OCI-LY7 (cell line): ENCODE measurements at regions not wholly inside any gene's neighbourhood (a gene's known extent, or its start where the extent isn't known, plus 50 kb on each side); places are given as distances from the start of the nearest gene placed in this dataset.

Source experiments
- BruUV-seq: library from RNA; stranded (reverse); fragments of 400-500 nt; replicated peaks from 2 replicates; lab custom pipeline; 2021; lab: Mats Ljungman, UMichigan
- CTCF ChIA-PET: fragments of 300-600 bp; sonication (Branson Sonifier 250); formaldehyde crosslinking; loops from one replicate; lab custom pipeline; 2022; ENCODE audit warnings: antibody characterized with exemption; ENCODE audit not compliant: unreplicated experiment; lab: Charles Lee
- POLR2A ChIA-PET: fragments of 300-600 bp; sonication (Branson Sonifier 250); formaldehyde crosslinking; loops from one replicate; lab custom pipeline; 2022; ENCODE audit warnings: antibody characterized with exemption; lab: Charles Lee
- DNase-seq: peaks from one replicate; pipeline ENCODE4 v3.0.0-alpha.2; 2015; ENCODE audit warnings: low spot score
- H2AFZ ChIP-seq: fragments of 200-600 bp; sonication (generic), shearing (Covaris generic); 2 replicates; pipeline ENCODE4 v1.6.1; 2014; ENCODE audit warnings: mild to moderate bottlenecking, antibody characterized with exemption, low read length, moderate library complexity
- H3K27ac ChIP-seq: fragments of 200-600 bp; sonication (generic); 2 replicates; pipeline ENCODE4 v1.5.1; 2014; ENCODE audit warnings: mixed run types, low read depth, mild to moderate bottlenecking, moderate library complexity, low read length, inconsistent platforms; ENCODE audit not compliant: poor library complexity, severe bottlenecking
- H3K36me3 ChIP-seq: fragments of 200-600 bp; sonication (generic); 2 replicates; pipeline ENCODE4 v1.6.1; 2014; ENCODE audit warnings: mild to moderate bottlenecking, antibody characterized with exemption, low read length, moderate library complexity, mixed read lengths; ENCODE audit not compliant: insufficient read depth
- H3K4me1 ChIP-seq: fragments of 200-600 bp; sonication (generic); 2 replicates; pipeline ENCODE4 v1.5.1; 2014; ENCODE audit warnings: mild to moderate bottlenecking, low read length; ENCODE audit not compliant: insufficient read depth, poor library complexity, severe bottlenecking
- H3K4me2 ChIP-seq: fragments of 200-600 bp; sonication (generic); 2 replicates; pipeline ENCODE4 v1.6.1; 2014; ENCODE audit warnings: mild to moderate bottlenecking, low read length
- H3K4me3 ChIP-seq: fragments of 200-600 bp; sonication (generic); 2 replicates; pipeline ENCODE4 v1.5.1; 2014; ENCODE audit warnings: mild to moderate bottlenecking, low read depth, low read length; ENCODE audit not compliant: poor library complexity, severe bottlenecking
- H3K79me2 ChIP-seq: fragments of 200-600 bp; sonication (generic); 2 replicates; pipeline ENCODE4 v1.6.1; 2016; ENCODE audit warnings: low read depth, mild to moderate bottlenecking, low read length, moderate library complexity, mixed read lengths; ENCODE audit not compliant: insufficient read depth
- H3K9me2 ChIP-seq: fragments of 200-600 bp; sonication (generic); 2 replicates; pipeline ENCODE4 v1.6.1; 2016; ENCODE audit warnings: mild to moderate bottlenecking, low read length, mixed read lengths; ENCODE audit not compliant: insufficient read depth
- H3K9me3 ChIP-seq: fragments of 200-600 bp; sonication (generic); 2 replicates; pipeline ENCODE4 v1.6.1; 2014; ENCODE audit warnings: mild to moderate bottlenecking, mixed run types, low read length, mixed read lengths
- H4K20me1 ChIP-seq: fragments of 200-600 bp; sonication (generic); 2 replicates; pipeline ENCODE4 v1.6.1; 2014; ENCODE audit warnings: mild to moderate bottlenecking, antibody characterized with exemption, low read length, moderate library complexity, mixed read lengths; ENCODE audit not compliant: insufficient read depth
- CTCF ChIP-seq: fragments of 200-600 bp; sonication (generic); conservative IDR thresholded peaks from 2 replicates; pipeline ENCODE4 v1.5.1; 2014; ENCODE audit warnings: mild to moderate bottlenecking, antibody characterized with exemption, low read length, moderate library complexity, mixed read lengths
- EZH2phosphoT487 ChIP-seq: fragments of 200-600 bp; sonication (generic); IDR thresholded peaks from 2 replicates; pipeline ENCODE4 v1.6.1; 2018; ENCODE audit warnings: low read depth, borderline replicate concordance, mild to moderate bottlenecking, mixed run types, antibody characterized with exemption, low read length, moderate library complexity, mixed read lengths
- intact Hi-C: fragments of 100-400 bp; cut with micrococcal nuclease; formaldehyde crosslinking; loops from one replicate; pipeline ENCODE4 v1.10.0; 2022; ENCODE audit not compliant: unreplicated experiment

GRCh38 chr11:115684699-115685098 is 180.5 kb upstream of the CADM1 start:
- no peak overlapping the region for H3K4me3 ChIP-seq
- no TSS peak for BruUV-seq
- no peaks in the 10 kb centered on the region for H4K20me1 ChIP-seq
- intact Hi-C loops = no loop called here
- no peaks in the 10 kb centered on the region for H3K9me2 ChIP-seq
- no peak for DNase-seq
- ChIA-PET POLR2A (no interaction called here), CTCF (no interaction called here)
- no peak overlapping the region for H2AFZ ChIP-seq
- TF ChIP-seq EZH2phosphoT487 = no peak
- no peak for TF ChIP-seq CTCF
- no peaks in the 10 kb centered on the region for H3K36me3 ChIP-seq
- H3K79me2 ChIP-seq = no peaks in the 10 kb centered on the region
- no peak overlapping the region for H3K27ac ChIP-seq
- no peaks in the 10 kb centered on the region for H3K4me1 ChIP-seq
- no peaks in the 10 kb centered on the region for H3K9me3 ChIP-seq
- H3K4me2 ChIP-seq = no peak overlapping the region

DNA sequence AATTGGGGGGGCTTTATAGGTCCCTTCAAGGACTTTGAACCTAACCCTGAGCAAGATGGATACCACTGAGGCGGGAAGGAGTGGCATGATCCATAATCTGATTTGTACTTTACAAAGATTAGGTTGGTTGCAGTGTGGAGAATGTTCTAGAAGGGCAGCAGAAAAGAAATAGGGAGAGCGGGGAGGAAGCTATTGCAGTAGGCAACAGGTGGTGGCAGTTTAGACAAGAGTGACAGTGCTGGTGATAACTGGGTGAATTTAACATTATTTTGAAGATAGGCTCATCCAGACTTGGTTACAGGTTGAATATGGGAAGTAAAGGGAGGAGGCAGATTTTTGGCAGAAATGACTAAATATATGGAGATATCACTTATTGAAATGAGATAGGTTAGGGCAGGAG is 179.9 kb upstream of the CADM1 start:
- Histone ChIP-seq H3K79me2 (no peaks in the 10 kb centered on the region), H3K9me2 (no peaks in the 10 kb centered on the region), H2AFZ (no peak overlapping the region), H4K20me1 (no peaks in the 10 kb centered on the region), H3K9me3 (no peaks in the 10 kb centered on the region), H3K4me3 (no peak overlapping the region), H3K4me2 (no peak overlapping the region), H3K4me1 (no peaks in the 10 kb centered on the region), H3K27ac (no peak overlapping the region), H3K36me3 (no peaks in the 10 kb centered on the region)
- ChIA-PET CTCF (no interaction called here), POLR2A (no interaction called here)
- no peak for DNase-seq
- intact Hi-C loops = no loop called here
- BruUV-seq = no TSS peak
- no peak for TF ChIP-seq EZH2phosphoT487
- no peak for TF ChIP-seq CTCF

DNA sequence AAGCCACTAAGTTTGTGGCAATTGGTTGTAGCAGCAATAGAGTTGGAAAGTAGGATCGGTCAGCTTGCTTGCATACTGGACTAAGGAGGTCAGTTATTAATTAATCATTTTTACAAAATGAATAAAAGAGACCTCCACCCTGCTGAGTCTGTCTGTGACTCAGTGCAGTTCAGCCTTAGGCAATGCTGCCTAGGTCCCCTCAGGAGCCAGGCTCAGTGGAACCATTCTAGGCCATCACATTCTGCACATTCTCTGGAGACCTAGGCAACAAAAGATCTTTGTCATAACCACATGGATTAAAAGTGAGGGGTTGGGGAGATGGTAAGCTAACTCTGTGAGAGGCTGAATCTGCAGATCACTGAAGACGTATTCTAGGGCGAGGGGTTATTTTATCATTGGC is 178.7 kb upstream of the CADM1 start:
- no peaks in the 10 kb centered on the region for H3K4me1 ChIP-seq
- DNase-seq = no peak
- no peak overlapping the region for H2AFZ ChIP-seq
- intact Hi-C loops = no loop called here
- no TSS peak for BruUV-seq
- POLR2A ChIA-PET = no interaction called here
- TF ChIP-seq EZH2phosphoT487 = no peak
- no peak for TF ChIP-seq CTCF
- no peak overlapping the region for H3K4me3 ChIP-seq
- CTCF ChIA-PET = no interaction called here
- no peak overlapping the region for H3K4me2 ChIP-seq
- H3K27ac ChIP-seq = no peak overlapping the region
- no peaks in the 10 kb centered on the region for H3K36me3 ChIP-seq
- H3K9me2 ChIP-seq = no peaks in the 10 kb centered on the region
- H4K20me1 ChIP-seq = no peaks in the 10 kb centered on the region
- H3K9me3 ChIP-seq = no peaks in the 10 kb centered on the region
- no peaks in the 10 kb centered on the region for H3K79me2 ChIP-seq
